ENCODE measurements at regions not wholly inside any gene's neighbourhood (a gene's known extent, or its start where the extent isn't known, plus 50 kb on each side); places are given as distances from the start of the nearest gene placed in this dataset.

DNA sequence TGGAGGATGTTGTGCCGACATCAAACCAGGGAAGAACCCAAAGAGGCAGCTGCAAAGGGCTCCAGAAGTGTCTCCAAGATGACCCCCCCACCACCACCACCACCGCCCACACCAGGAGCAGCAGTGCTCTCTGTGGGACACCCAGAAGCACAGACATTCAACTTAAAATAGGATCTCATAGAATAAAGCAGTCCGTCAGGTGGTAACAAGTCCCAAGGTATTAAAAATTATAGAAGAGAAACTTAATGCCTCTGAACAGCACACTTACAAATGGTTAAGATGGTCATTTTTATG is 155.5 kb upstream of the ID2 start:
- Histone ChIP-seq H4K20me1 (ENCODE audit: control insufficient read depth, insufficient read depth, insufficient read length) (no peaks in the 10 kb centered on the region), H4K8ac (replicated peaks; ENCODE audit: insufficient read length, low read depth, low read length) (no peak overlapping the region), H2BK120ac (ENCODE audit: low read depth, low read length, poor library complexity, severe bottlenecking) (no peak overlapping the region), H3K23ac (ENCODE audit: insufficient read length, low read depth, low read length) (no peak overlapping the region), H3K79me2 (ENCODE audit: insufficient read depth, low read length) (no peaks in the 10 kb centered on the region), H3K9me3 (ENCODE audit: control insufficient read depth, low read depth, low read length) (no peaks in the 10 kb centered on the region), H4K5ac (ENCODE audit: insufficient read length, low read depth, low read length) (no peak overlapping the region), H2BK12ac (ENCODE audit: insufficient read length, low read depth, low read length) (no peak overlapping the region), H3K18ac (ENCODE audit: insufficient read length, low read depth, low read length) (no peak overlapping the region), H3K9ac (ENCODE audit: extremely low read depth, insufficient read length, low read length) (no peak overlapping the region), H3K56ac (ENCODE audit: insufficient read length, low read depth, low read length) (no peak overlapping the region), H3T11ph (ENCODE audit: low read length) (no peak overlapping the region), H3K23me2 (ENCODE audit: insufficient read length, low read depth, low read length, poor library complexity, severe bottlenecking) (no peaks in the 10 kb centered on the region), H2BK15ac (ENCODE audit: low read depth, low read length) (no peak overlapping the region), H3K14ac (ENCODE audit: insufficient read depth, low read length) (no peak overlapping the region), H3K4ac (ENCODE audit: low read depth, low read length) (no peak overlapping the region), H2AFZ (ENCODE audit: low read length) (no peak overlapping the region), H3K27me3 (ENCODE audit: insufficient read depth, low read length) (no peaks in the 10 kb centered on the region), H4K91ac (ENCODE audit: insufficient read length, low read depth, low read length) (no peak overlapping the region), H3K27ac (ENCODE audit: insufficient read length, low read depth, low read length) (no peak overlapping the region), H3K4me2 (ENCODE audit: insufficient read depth, insufficient read length, low read length) (no peak overlapping the region), H2BK5ac (ENCODE audit: insufficient read length, low read length) (no peak overlapping the region), H3K4me1 (ENCODE audit: insufficient read depth, low read length) (peaks cover 6% of the 10 kb centered on the region; the same call in 1 of the 2 replicates), H2AK5ac (ENCODE audit: insufficient read length, low read length) (no peak overlapping the region), H3K79me1 (ENCODE audit: insufficient read depth, low read depth, low read length, poor library complexity, severe bottlenecking) (no peaks in the 10 kb centered on the region), H2BK20ac (ENCODE audit: low read depth, low read length, poor library complexity, severe bottlenecking) (no peak overlapping the region)
- H3K27me3 Mint-ChIP-seq (ENCODE audit: low read depth) = peaks cover 5% of the 10 kb centered on the region
- TF ChIP-seq, protein P1, sequence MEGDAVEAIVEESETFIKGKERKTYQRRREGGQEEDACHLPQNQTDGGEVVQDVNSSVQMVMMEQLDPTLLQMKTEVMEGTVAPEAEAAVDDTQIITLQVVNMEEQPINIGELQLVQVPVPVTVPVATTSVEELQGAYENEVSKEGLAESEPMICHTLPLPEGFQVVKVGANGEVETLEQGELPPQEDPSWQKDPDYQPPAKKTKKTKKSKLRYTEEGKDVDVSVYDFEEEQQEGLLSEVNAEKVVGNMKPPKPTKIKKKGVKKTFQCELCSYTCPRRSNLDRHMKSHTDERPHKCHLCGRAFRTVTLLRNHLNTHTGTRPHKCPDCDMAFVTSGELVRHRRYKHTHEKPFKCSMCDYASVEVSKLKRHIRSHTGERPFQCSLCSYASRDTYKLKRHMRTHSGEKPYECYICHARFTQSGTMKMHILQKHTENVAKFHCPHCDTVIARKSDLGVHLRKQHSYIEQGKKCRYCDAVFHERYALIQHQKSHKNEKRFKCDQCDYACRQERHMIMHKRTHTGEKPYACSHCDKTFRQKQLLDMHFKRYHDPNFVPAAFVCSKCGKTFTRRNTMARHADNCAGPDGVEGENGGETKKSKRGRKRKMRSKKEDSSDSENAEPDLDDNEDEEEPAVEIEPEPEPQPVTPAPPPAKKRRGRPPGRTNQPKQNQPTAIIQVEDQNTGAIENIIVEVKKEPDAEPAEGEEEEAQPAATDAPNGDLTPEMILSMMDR (conservative IDR thresholded peaks at IDR 0.05) = no peak
- H3K27ac Mint-ChIP-seq = no peak overlapping the region
- peaks cover 0 to 4% (median 4%) of the 10 kb centered on the region in 3 experiments; a peak in 3 of 7 replicates for H3K36me3 Mint-ChIP-seq (ENCODE audit: insufficient read depth in 1 of 3, low read depth in 3 of 3)
- no peak for DNase-seq
- peaks cover 4 to 6% of the 10 kb centered on the region in 2 experiments for H3K9me3 Mint-ChIP-seq
- no CpG with 5 or more reads among the region's 3 CpGs for WGBS (ENCODE audit: extremely low coverage, insufficient read length, low lambda C conversion rate)
- no peak overlapping the region for H3K4me3 Mint-ChIP-seq
- H3K4me1 Mint-ChIP-seq = peaks cover 20 to 26% of the 10 kb centered on the region in 2 experiments

All from H9 (cell line).